Keratinocyte (primary cell): ENCODE measurements at regions not wholly inside any gene's neighbourhood (a gene's known extent, or its start where the extent isn't known, plus 50 kb on each side); places are given as distances from the start of the nearest gene placed in this dataset.

Experiments
- DNase-seq: peaks from one replicate; pipeline ENCODE4 v3.0.0-alpha.2; 2011; ENCODE audit warnings: low read depth, missing footprints, low spot score
- FAIRE-seq: peaks from 2 replicates; lab custom pipeline; 2011; peaks lifted over from hg19 to GRCh38; lab: Jason Lieb, UNC
- H2AFZ ChIP-seq: 2 replicates; pipeline ENCODE4 v1.6.0; 2012; ENCODE audit warnings: low read length, control low read depth, inconsistent platforms; ENCODE audit not compliant: control insufficient read depth
- H3K27ac ChIP-seq: 2 replicates; pipeline ENCODE4 v1.5.1; 2011; ENCODE audit warnings: low read length; ENCODE audit not compliant: control insufficient read depth, insufficient read depth
- H3K27me3 ChIP-seq: 3 replicates; pipeline ENCODE4 v1.6.0; 2011; ENCODE audit warnings: low read length; ENCODE audit not compliant: control insufficient read depth, insufficient read depth; ENCODE audit errors: extremely low read depth
- H3K36me3 ChIP-seq, 2 experiments: 2 replicates in 1 of 2; 3 replicates in 1 of 2; pipeline ENCODE4 v1.5.1; 2011; ENCODE audit warnings: low read length in 2 of 2, mild to moderate bottlenecking in 1 of 2; ENCODE audit not compliant: control insufficient read depth in 2 of 2, insufficient read depth in 2 of 2; ENCODE audit errors: extremely low read depth in 1 of 2
- H3K4me1 ChIP-seq: 3 replicates; pipeline ENCODE4 v1.5.1; 2011; ENCODE audit warnings: low read length; ENCODE audit not compliant: control insufficient read depth, insufficient read depth; ENCODE audit errors: extremely low read depth
- H3K4me2 ChIP-seq: 3 replicates; pipeline ENCODE4 v1.6.0; 2011; ENCODE audit warnings: low read depth, low read length; ENCODE audit not compliant: control insufficient read depth, insufficient read depth; ENCODE audit errors: extremely low read depth
- H3K4me3 ChIP-seq, 3 experiments: fragments of 200-600 bp in 1 of 3; sonication (generic) in 1 of 3; 2 replicates in 2 of 3; 3 replicates in 1 of 3; pipeline ENCODE4 v1.5.1; 2011 to 2016; ENCODE audit warnings: low read length in 3 of 3, mild to moderate bottlenecking in 3 of 3, control low read depth in 2 of 3, inconsistent platforms in 1 of 3, low read depth in 1 of 3, mixed read lengths in 1 of 3, mixed run types in 1 of 3, moderate library complexity in 1 of 3; ENCODE audit not compliant: control insufficient read depth in 2 of 3, insufficient read depth in 2 of 3; ENCODE audit errors: extremely low read depth in 1 of 3
- H3K79me2 ChIP-seq: 2 replicates; pipeline ENCODE4 v1.6.0; 2012; ENCODE audit warnings: low read length; ENCODE audit not compliant: control insufficient read depth, insufficient read depth
- H3K9ac ChIP-seq: 3 replicates; pipeline ENCODE4 v1.6.0; 2011; ENCODE audit warnings: low read length; ENCODE audit not compliant: control insufficient read depth, insufficient read depth; ENCODE audit errors: extremely low read depth
- H3K9me1 ChIP-seq: 3 replicates; pipeline ENCODE4 v1.6.0; 2011; ENCODE audit warnings: low read length; ENCODE audit not compliant: control insufficient read depth, insufficient read depth; ENCODE audit errors: extremely low read depth
- H3K9me3 ChIP-seq: 2 replicates; pipeline ENCODE4 v1.5.1; 2012; ENCODE audit warnings: low read depth, low read length; ENCODE audit not compliant: control insufficient read depth
- H4K20me1 ChIP-seq: 3 replicates; pipeline ENCODE4 v1.6.0; 2011; ENCODE audit warnings: low read length; ENCODE audit not compliant: control insufficient read depth, insufficient read depth; ENCODE audit errors: extremely low read depth
- CTCF ChIP-seq, 3 experiments: IDR thresholded peaks in 1 of 3; conservative IDR thresholded peaks in 1 of 3; optimal IDR thresholded peaks in 1 of 3; 2 replicates in 2 of 3; 3 replicates in 1 of 3; pipeline versions ENCODE3 to v1.5.1; 2011; ENCODE audit warnings: low read length in 3 of 3, mild to moderate bottlenecking in 3 of 3, moderate library complexity in 2 of 3, control low read depth in 1 of 3, inconsistent platforms in 1 of 3; ENCODE audit not compliant: insufficient read depth in 2 of 3; ENCODE audit errors: extremely low read depth in 1 of 3
- EZH2 ChIP-seq: IDR thresholded peaks from one replicate; pipeline ENCODE4 v1.6.1; 2012; ENCODE audit warnings: inconsistent platforms, mild to moderate bottlenecking, low read length, moderate library complexity
- dilution Hi-C: fragments of 300-500 bp; cut with MboI; formaldehyde crosslinking; loops from one replicate; pipeline ENCODE4 v1.7.0; 2020; ENCODE audit warnings: low sequenced_read_pairs; ENCODE audit not compliant: extremely low pct_ligation_motif_present

DNA sequence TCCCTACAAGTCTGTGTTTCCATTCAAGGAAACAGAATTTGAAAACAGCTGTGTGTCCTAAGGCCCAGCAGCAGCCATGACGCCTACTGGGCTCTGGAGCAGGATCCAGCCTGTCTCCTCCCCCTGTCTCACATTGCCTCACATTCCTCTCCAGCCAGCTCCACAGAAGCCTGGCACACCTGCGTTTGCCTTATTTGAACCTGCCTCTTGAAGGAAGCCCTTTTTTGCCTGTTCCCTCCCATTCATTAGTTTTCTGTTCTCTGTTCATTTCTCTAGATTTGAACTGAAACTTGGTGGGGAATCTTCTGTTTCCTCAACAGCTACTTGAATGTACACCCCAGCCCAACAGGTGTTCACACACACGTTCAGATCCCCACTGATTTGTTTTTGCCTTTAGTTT, 890.5 kb downstream of the TUSC7 start:
- DNase-seq, result no peak
- dilution Hi-C loops, result no loop called here
- Histone ChIP-seq H3K4me2 (no peak overlapping the region), H4K20me1 (no peaks in the 10 kb centered on the region), H3K27ac (no peak overlapping the region), H2AFZ (no peak overlapping the region), H3K79me2 (no peaks in the 10 kb centered on the region), H3K27me3 (no peaks in the 10 kb centered on the region), H3K9me1 (no peaks in the 10 kb centered on the region), H3K36me3 (no peaks in the 10 kb centered on the region), H3K4me3 (no peak overlapping the region), H3K9ac (no peak overlapping the region), H3K9me3 (no peaks in the 10 kb centered on the region), H3K4me1 (no peaks in the 10 kb centered on the region)
- FAIRE-seq, result no peak
- no peak for TF ChIP-seq CTCF (optimal IDR thresholded peaks at IDR 0.05 in 1 of 3, IDR thresholded peaks at IDR 0.05 in 1 of 3, conservative IDR thresholded peaks at IDR 0.05 in 1 of 3; ENCODE audit: extremely low read depth in 1 of 3, insufficient read depth in 2 of 3, low read length in 3 of 3)
- TF ChIP-seq EZH2, result no peak

DNA sequence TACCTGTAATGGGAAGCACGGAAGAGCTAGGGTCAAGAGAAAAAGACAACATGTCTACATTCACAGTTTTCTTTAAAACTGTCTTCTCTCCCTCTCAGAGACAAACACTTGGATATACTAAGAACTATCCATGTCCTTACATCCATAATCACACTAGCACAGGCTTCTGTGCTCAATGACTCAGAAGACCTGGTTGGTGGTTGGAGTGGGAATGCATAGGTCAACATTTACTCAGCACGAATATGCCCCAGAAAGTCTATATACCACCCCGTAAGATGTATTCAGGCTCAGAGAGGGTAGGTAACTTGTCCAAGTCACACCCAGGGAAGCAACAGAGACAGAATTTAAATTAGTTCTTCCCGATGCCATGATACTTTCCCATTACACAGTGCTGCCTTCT, 891.1 kb downstream of the TUSC7 start:
- dilution Hi-C loops, result no loop called here
- H3K27ac ChIP-seq, result no peak overlapping the region
- no peak for FAIRE-seq
- H3K9me1 ChIP-seq, result no peaks in the 10 kb centered on the region
- TF ChIP-seq CTCF (optimal IDR thresholded peaks at IDR 0.05 in 1 of 3, IDR thresholded peaks at IDR 0.05 in 1 of 3, conservative IDR thresholded peaks at IDR 0.05 in 1 of 3; ENCODE audit: extremely low read depth in 1 of 3, insufficient read depth in 2 of 3, low read length in 3 of 3), result no peak
- no peak for TF ChIP-seq EZH2
- no peaks in the 10 kb centered on the region for H3K36me3 ChIP-seq
- no peaks in the 10 kb centered on the region for H4K20me1 ChIP-seq
- no peak overlapping the region for H2AFZ ChIP-seq
- H3K79me2 ChIP-seq, result no peaks in the 10 kb centered on the region
- no peak for DNase-seq
- no peaks in the 10 kb centered on the region for H3K27me3 ChIP-seq
- no peak overlapping the region for H3K4me3 ChIP-seq
- H3K9ac ChIP-seq, result no peak overlapping the region
- no peaks in the 10 kb centered on the region for H3K4me1 ChIP-seq
- no peak overlapping the region for H3K4me2 ChIP-seq
- H3K9me3 ChIP-seq, result no peaks in the 10 kb centered on the region
